ENCODE measurements at regions not wholly inside any gene's neighbourhood (a gene's known extent, or its start where the extent isn't known, plus 50 kb on each side); places are given as distances from the start of the nearest gene placed in this dataset.
A peak's percentile ranks its signal among the peaks of the same experiment; 100 is the strongest.

GRCh38 chr4:38327174-38327573 lies 336.8 kb upstream of the KLF3 start:
- no peak for DNase-seq
- H3K27me3 ChIP-seq (ENCODE audit: control insufficient read depth, insufficient read depth, low read length), result no peaks in the 10 kb centered on the region
- no peaks in the 10 kb centered on the region for H3K9me3 ChIP-seq (ENCODE audit: control insufficient read depth in 2 of 3, insufficient read depth in 1 of 3, low read length in 3 of 3)
- H3K27ac ChIP-seq (ENCODE audit: low read depth in 2 of 2, low read length in 2 of 2), result no peak overlapping the region
- intact Hi-C loops (cut with DNase I), result loop anchor here (10.0 kb wide), 1 partner anchor 348 kb away; no protein-coding TSS in a partner anchor
- FAIRE-seq, result no peak
- H3K9ac ChIP-seq (ENCODE audit: low read length in 3 of 3), result no peak overlapping the region
- no peak for TF ChIP-seq CTCF (IDR thresholded peaks at IDR 0.05; ENCODE audit: borderline replicate concordance, extremely low read depth, insufficient read depth)
- no peaks in the 10 kb centered on the region for H3K4me1 ChIP-seq (ENCODE audit: control insufficient read depth in 2 of 3, insufficient read depth in 2 of 3, low read depth in 1 of 3, low read length in 3 of 3)
- no peaks in the 10 kb centered on the region for H3K36me3 ChIP-seq (ENCODE audit: control insufficient read depth in 2 of 3, insufficient read depth in 3 of 3, low read length in 3 of 3)
- H3K4me3 ChIP-seq (ENCODE audit: low read length in 3 of 3), result no peak overlapping the region

GRCh38 chr4:38328989-38329729 lies 334.8 kb upstream of the KLF3 start:
- DNase-seq (peak in 1 of 5 donors; percentile 31), FAIRE-seq (no peak)
- H3K27ac ChIP-seq (ENCODE audit: low read depth in 2 of 2, low read length in 2 of 2), result no peak overlapping the region
- no peak for TF ChIP-seq CTCF (IDR thresholded peaks at IDR 0.05; ENCODE audit: borderline replicate concordance, extremely low read depth, insufficient read depth)
- H3K36me3 ChIP-seq (ENCODE audit: control insufficient read depth in 2 of 3, insufficient read depth in 3 of 3, low read length in 3 of 3), result no peaks in the 10 kb centered on the region
- intact Hi-C loops (cut with DNase I), result loop anchor here (10.0 kb wide), 1 partner anchor 346 kb away; no protein-coding TSS in a partner anchor
- no peak overlapping the region for H3K9ac ChIP-seq (ENCODE audit: low read length in 3 of 3)
- H3K27me3 ChIP-seq (ENCODE audit: control insufficient read depth, insufficient read depth, low read length), result no peaks in the 10 kb centered on the region
- H3K4me3 ChIP-seq (ENCODE audit: low read length in 3 of 3), result no peak overlapping the region
- H3K9me3 ChIP-seq (ENCODE audit: control insufficient read depth in 2 of 3, insufficient read depth in 1 of 3, low read length in 3 of 3), result no peaks in the 10 kb centered on the region
- no peaks in the 10 kb centered on the region for H3K4me1 ChIP-seq (ENCODE audit: control insufficient read depth in 2 of 3, insufficient read depth in 2 of 3, low read depth in 1 of 3, low read length in 3 of 3)

GRCh38 chr4:38330321-38330720 lies 333.7 kb upstream of the KLF3 start:
- no peak for DNase-seq
- H3K36me3 ChIP-seq (ENCODE audit: control insufficient read depth in 2 of 3, insufficient read depth in 3 of 3, low read length in 3 of 3), result no peaks in the 10 kb centered on the region
- H3K27me3 ChIP-seq (ENCODE audit: control insufficient read depth, insufficient read depth, low read length), result no peaks in the 10 kb centered on the region
- H3K4me3 ChIP-seq (ENCODE audit: low read length in 3 of 3), result no peak overlapping the region
- no peak for TF ChIP-seq CTCF (IDR thresholded peaks at IDR 0.05; ENCODE audit: borderline replicate concordance, extremely low read depth, insufficient read depth)
- FAIRE-seq, result no peak
- H3K9ac ChIP-seq (ENCODE audit: low read length in 3 of 3), result no peak overlapping the region
- intact Hi-C loops (cut with DNase I), result no loop called here
- H3K4me1 ChIP-seq (ENCODE audit: control insufficient read depth in 2 of 3, insufficient read depth in 2 of 3, low read depth in 1 of 3, low read length in 3 of 3), result no peaks in the 10 kb centered on the region
- H3K9me3 ChIP-seq (ENCODE audit: control insufficient read depth in 2 of 3, insufficient read depth in 1 of 3, low read length in 3 of 3), result no peaks in the 10 kb centered on the region
- no peak overlapping the region for H3K27ac ChIP-seq (ENCODE audit: low read depth in 2 of 2, low read length in 2 of 2)

Measured in kidney (tissue), 13 donors.